ENCODE measurements at regions not wholly inside any gene's neighbourhood (a gene's known extent, or its start where the extent isn't known, plus 50 kb on each side); places are given as distances from the start of the nearest gene placed in this dataset.

- DNase-seq: no peak
- no peaks in the 10 kb centered on the region for H3K36me3 Mint-ChIP-seq
- no peaks in the 10 kb centered on the region for H3K4me1 Mint-ChIP-seq
- no peak overlapping the region for H3K4me3 Mint-ChIP-seq
- H3K9me3 Mint-ChIP-seq: no peaks in the 10 kb centered on the region
- peaks cover 3 to 5% (median 4%) of the 10 kb centered on the region in 3 donors for H3K27me3 Mint-ChIP-seq (ENCODE audit: low read depth in 3 of 3)
- H3K27ac Mint-ChIP-seq: no peak overlapping the region
Observed at GRCh38 chr14:101034986-101035385, 131.5 kb upstream of the RTL1 start.

GRCh38 chr14:101035466-101036225, 132.1 kb upstream of the RTL1 start:
- Mint-ChIP-seq H3K4me1 (no peaks in the 10 kb centered on the region), H3K9me3 (no peaks in the 10 kb centered on the region), H3K4me3 (no peak overlapping the region), H3K27ac (no peak overlapping the region), H3K36me3 (no peaks in the 10 kb centered on the region), H3K27me3 (ENCODE audit: low read depth in 3 of 3) (peaks cover 3 to 5% (median 4%) of the 10 kb centered on the region in 3 donors)
- no peak for DNase-seq

GRCh38 chr14:101037021-101037817, 133.7 kb upstream of the RTL1 start:
- no peaks in the 10 kb centered on the region for H3K9me3 Mint-ChIP-seq
- no peaks in the 10 kb centered on the region for H3K36me3 Mint-ChIP-seq
- H3K27ac Mint-ChIP-seq: no peak overlapping the region
- no peak overlapping the region for H3K4me3 Mint-ChIP-seq
- no peak for DNase-seq
- peaks cover 3 to 5% (median 4%) of the 10 kb centered on the region in 3 donors for H3K27me3 Mint-ChIP-seq (ENCODE audit: low read depth in 3 of 3)
- no peaks in the 10 kb centered on the region for H3K4me1 Mint-ChIP-seq

- no peak for DNase-seq
- Mint-ChIP-seq H3K27ac (no peak overlapping the region), H3K27me3 (ENCODE audit: low read depth in 3 of 3) (peaks cover 0 to 3% (median 3%) of the 10 kb centered on the region in 3 donors), H3K4me3 (no peak overlapping the region), H3K4me1 (no peaks in the 10 kb centered on the region), H3K9me3 (no peaks in the 10 kb centered on the region), H3K36me3 (no peaks in the 10 kb centered on the region)
Observed at GRCh38 chr14:101039031-101039754, 135.7 kb upstream of the RTL1 start.

- Mint-ChIP-seq H3K4me1 (no peaks in the 10 kb centered on the region), H3K27me3 (ENCODE audit: low read depth in 3 of 3) (peaks cover 0 to 3% (median 3%) of the 10 kb centered on the region in 3 donors), H3K4me3 (no peak overlapping the region), H3K27ac (no peak overlapping the region), H3K9me3 (no peaks in the 10 kb centered on the region), H3K36me3 (no peaks in the 10 kb centered on the region)
- DNase-seq: no peak
Observed at GRCh38 chr14:101039755-101040138, 136.2 kb upstream of the RTL1 start.

- no peak overlapping the region for H3K4me3 Mint-ChIP-seq
- DNase-seq: no peak
- no peaks in the 10 kb centered on the region for H3K36me3 Mint-ChIP-seq
- no peak overlapping the region for H3K27ac Mint-ChIP-seq
- H3K9me3 Mint-ChIP-seq: no peaks in the 10 kb centered on the region
- H3K4me1 Mint-ChIP-seq: no peaks in the 10 kb centered on the region
- H3K27me3 Mint-ChIP-seq (ENCODE audit: low read depth in 3 of 3): peaks cover 0 to 3% (median 3%) of the 10 kb centered on the region in 3 donors
Observed at GRCh38 chr14:101040538-101041442, 137.3 kb upstream of the RTL1 start.

- Mint-ChIP-seq H3K9me3 (peaks cover 0 to 2% (median 0%) of the 10 kb centered on the region in 6 donors), H3K27ac (no peak overlapping the region)
Observed at GRCh38 chr14:101043891-101044290, 140.4 kb upstream of the RTL1 start.

GRCh38 chr14:101044741-101045140, 141.2 kb upstream of the RTL1 start:
- Mint-ChIP-seq H3K4me1 (no peaks in the 10 kb centered on the region), H3K27me3 (ENCODE audit: low read depth in 3 of 3) (peaks cover 0 to 3% (median 0%) of the 10 kb centered on the region in 3 donors), H3K4me3 (no peak overlapping the region)

More at GRCh38 chr14:101043891-101044290, 140.4 kb upstream of the RTL1 start:
- H3K4me3 Mint-ChIP-seq: no peak overlapping the region
- peaks cover 0 to 3% (median 0%) of the 10 kb centered on the region in 3 donors for H3K27me3 Mint-ChIP-seq (ENCODE audit: low read depth in 3 of 3)
- DNase-seq: no peak
- H3K4me1 Mint-ChIP-seq: no peaks in the 10 kb centered on the region
- no peaks in the 10 kb centered on the region for H3K36me3 Mint-ChIP-seq

GRCh38 chr14:101045511-101045910, 142.0 kb upstream of the RTL1 start:
- H3K27me3 Mint-ChIP-seq (ENCODE audit: low read depth in 3 of 3): peaks cover 0 to 4% (median 3%) of the 10 kb centered on the region in 3 donors
- H3K27ac Mint-ChIP-seq: no peak overlapping the region
- H3K4me3 Mint-ChIP-seq: no peak overlapping the region
- no peaks in the 10 kb centered on the region for H3K36me3 Mint-ChIP-seq
- no peaks in the 10 kb centered on the region for H3K4me1 Mint-ChIP-seq
- H3K9me3 Mint-ChIP-seq: peaks cover 0 to 2% (median 0%) of the 10 kb centered on the region in 6 donors
- no peak for DNase-seq

More at GRCh38 chr14:101044741-101045140, 141.2 kb upstream of the RTL1 start:
- Mint-ChIP-seq H3K27ac (no peak overlapping the region), H3K36me3 (no peaks in the 10 kb centered on the region), H3K9me3 (peaks cover 0 to 2% (median 0%) of the 10 kb centered on the region in 6 donors)
- DNase-seq: no peak

- Mint-ChIP-seq H3K27me3 (ENCODE audit: low read depth in 3 of 3) (peaks cover 0 to 6% (median 3%) of the 10 kb centered on the region in 3 donors), H3K27ac (no peak overlapping the region), H3K4me3 (no peak overlapping the region), H3K36me3 (no peaks in the 10 kb centered on the region), H3K4me1 (no peaks in the 10 kb centered on the region), H3K9me3 (peaks cover 0 to 2% (median 0%) of the 10 kb centered on the region in 6 donors)
- DNase-seq: no peak
Observed at GRCh38 chr14:101046071-101046470, 142.5 kb upstream of the RTL1 start.

- peaks cover 0 to 6% (median 3%) of the 10 kb centered on the region in 3 donors for H3K27me3 Mint-ChIP-seq (ENCODE audit: low read depth in 3 of 3)
- DNase-seq: no peak
- H3K27ac Mint-ChIP-seq: no peak overlapping the region
- no peaks in the 10 kb centered on the region for H3K4me1 Mint-ChIP-seq
- no peaks in the 10 kb centered on the region for H3K36me3 Mint-ChIP-seq
- H3K9me3 Mint-ChIP-seq: peaks cover 0 to 2% (median 0%) of the 10 kb centered on the region in 6 donors
- H3K4me3 Mint-ChIP-seq: no peak overlapping the region
Observed at GRCh38 chr14:101047326-101047725, 143.8 kb upstream of the RTL1 start.

GRCh38 chr14:101048766-101049165, 145.2 kb upstream of the RTL1 start:
- no peak for DNase-seq
- Mint-ChIP-seq H3K9me3 (peaks cover 0 to 2% (median 0%) of the 10 kb centered on the region in 6 donors), H3K4me3 (no peak overlapping the region), H3K27me3 (ENCODE audit: low read depth in 3 of 3) (peaks cover 0 to 6% (median 3%) of the 10 kb centered on the region in 3 donors), H3K27ac (no peak overlapping the region), H3K4me1 (no peaks in the 10 kb centered on the region), H3K36me3 (no peaks in the 10 kb centered on the region)

GRCh38 chr14:101049511-101049910, 146.0 kb upstream of the RTL1 start:
- DNase-seq: no peak
- Mint-ChIP-seq H3K27ac (no peak overlapping the region), H3K36me3 (no peaks in the 10 kb centered on the region), H3K9me3 (peaks cover 0 to 2% (median 0%) of the 10 kb centered on the region in 6 donors), H3K4me3 (no peak overlapping the region), H3K27me3 (ENCODE audit: low read depth in 3 of 3) (peaks cover 0 to 6% (median 3%) of the 10 kb centered on the region in 3 donors), H3K4me1 (no peaks in the 10 kb centered on the region)

Measured in immature natural killer cell (primary cell).